ENCODE measurements at regions not wholly inside any gene's neighbourhood (a gene's known extent, or its start where the extent isn't known, plus 50 kb on each side); places are given as distances from the start of the nearest gene placed in this dataset.
"Not testable (repeated sequence)": the region's sequence is repeated elsewhere in the genome, so short reads cannot be mapped to it uniquely, and the experiment has no call there.

- DNase-seq (ENCODE audit: low spot score): no peak
Observed at GRCh38 chr2:194985258-194985657, 671.8 kb upstream of the SLC39A10 start.

- DNase-seq (ENCODE audit: low spot score): no peak
Observed at GRCh38 chr2:194962254-194962653, 694.8 kb upstream of the SLC39A10 start.

- no peak for DNase-seq (ENCODE audit: low spot score)
Observed at GRCh38 chr2:194954218-194954617, 702.8 kb upstream of the SLC39A10 start.

DNA sequence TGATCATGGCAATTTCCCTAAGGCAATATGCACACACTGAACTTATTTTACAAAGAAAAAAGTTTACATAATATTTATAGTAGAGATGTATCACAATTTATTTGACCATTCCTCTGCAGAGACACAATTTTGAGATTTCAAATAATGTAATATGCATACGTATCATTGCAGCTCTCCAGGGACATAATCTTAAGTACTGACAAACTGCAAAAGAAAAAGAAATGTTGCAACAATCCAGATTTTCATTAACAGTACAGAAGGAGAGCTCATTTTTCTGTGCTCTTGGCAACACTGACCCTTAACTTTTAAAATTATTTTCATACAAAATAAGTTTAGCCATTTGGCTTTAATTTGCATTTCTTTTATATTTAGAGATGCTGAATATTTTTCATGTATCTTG, 710.2 kb upstream of the SLC39A10 start:
- no peak for DNase-seq (ENCODE audit: low spot score)

DNA sequence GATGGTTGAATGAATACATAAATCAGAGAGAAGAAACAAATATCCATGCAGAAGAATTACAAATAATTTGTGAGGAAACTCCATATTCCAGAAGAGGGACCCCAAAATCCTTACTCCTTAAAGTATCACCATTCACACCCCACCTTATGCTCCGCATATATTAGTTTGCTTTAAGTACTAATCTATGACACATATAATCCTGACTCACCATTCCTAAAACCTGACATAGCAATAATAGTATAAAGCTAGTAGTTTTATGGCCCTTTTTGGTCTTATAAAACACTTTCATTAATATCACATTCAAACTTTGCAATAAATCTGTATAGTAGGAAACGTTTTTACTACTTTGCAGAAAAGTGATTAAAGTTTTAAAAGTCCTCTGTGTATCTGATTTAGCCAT, 719.0 kb upstream of the SLC39A10 start:
- no peak for DNase-seq (ENCODE audit: low spot score)

DNA sequence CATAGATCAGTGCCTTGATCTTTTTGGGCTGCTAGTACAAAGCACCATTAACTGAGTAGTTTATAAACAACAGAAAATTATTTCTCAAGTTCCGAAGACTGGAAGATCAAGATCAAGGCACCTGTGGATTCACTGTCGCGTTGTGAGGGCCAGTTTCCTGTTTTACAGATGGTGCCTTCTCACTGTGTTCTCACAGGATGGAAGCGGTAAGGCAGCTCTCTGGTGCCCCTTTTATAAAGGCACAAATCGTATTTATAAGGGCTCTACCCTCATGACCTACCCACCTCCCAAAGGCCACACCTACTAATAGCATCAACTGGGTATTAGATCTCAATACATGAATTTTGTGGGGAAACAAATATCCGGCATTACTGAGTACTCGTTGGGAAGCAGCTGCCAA, 729.5 kb upstream of the SLC39A10 start:
- DNase-seq (ENCODE audit: low spot score): no peak

DNA sequence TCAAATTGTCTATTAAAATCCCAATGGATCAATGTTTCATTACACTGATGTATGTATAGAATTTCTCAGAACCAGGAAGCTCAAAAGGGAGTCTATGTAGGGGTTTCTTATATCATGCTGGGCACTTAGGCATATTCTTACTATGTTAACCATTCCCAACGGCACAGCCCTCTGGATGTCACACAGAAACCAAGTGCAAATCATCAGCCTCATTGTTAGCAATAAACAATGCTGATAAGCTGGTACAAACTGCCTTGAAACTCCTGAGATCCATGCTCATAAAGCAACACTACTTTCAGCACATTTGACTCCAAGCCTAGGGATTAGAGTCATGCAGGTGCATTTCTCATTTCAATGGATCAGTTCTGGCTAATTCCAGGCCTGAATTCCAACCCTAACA, 730.2 kb upstream of the SLC39A10 start:
- no peak for DNase-seq (ENCODE audit: low spot score)

DNA sequence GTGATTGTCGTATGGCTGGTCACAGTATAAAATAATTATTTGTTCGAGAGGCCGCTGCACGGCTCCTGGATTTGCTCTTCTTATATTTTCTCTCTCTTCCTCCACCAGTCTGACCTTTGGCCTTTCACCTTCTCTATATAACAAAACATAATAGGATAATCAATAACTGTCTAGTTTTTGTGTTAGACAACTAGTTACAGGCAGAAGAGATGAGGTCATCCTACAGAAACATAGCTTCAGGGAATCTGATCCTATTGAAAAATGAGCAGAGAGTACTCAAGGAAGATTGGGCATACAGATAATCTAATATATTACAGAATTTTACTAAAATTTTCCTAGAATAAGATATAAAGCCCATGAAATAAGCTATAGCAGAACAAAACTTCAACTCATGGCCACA, 731.3 kb upstream of the SLC39A10 start:
- DNase-seq (ENCODE audit: low spot score): no peak

GRCh38 chr2:194917519-194917918, 739.5 kb upstream of the SLC39A10 start:
- DNase-seq (ENCODE audit: low spot score): no peak

GRCh38 chr2:194915485-194915884, 741.5 kb upstream of the SLC39A10 start:
- no peak for DNase-seq (ENCODE audit: low spot score)

DNA sequence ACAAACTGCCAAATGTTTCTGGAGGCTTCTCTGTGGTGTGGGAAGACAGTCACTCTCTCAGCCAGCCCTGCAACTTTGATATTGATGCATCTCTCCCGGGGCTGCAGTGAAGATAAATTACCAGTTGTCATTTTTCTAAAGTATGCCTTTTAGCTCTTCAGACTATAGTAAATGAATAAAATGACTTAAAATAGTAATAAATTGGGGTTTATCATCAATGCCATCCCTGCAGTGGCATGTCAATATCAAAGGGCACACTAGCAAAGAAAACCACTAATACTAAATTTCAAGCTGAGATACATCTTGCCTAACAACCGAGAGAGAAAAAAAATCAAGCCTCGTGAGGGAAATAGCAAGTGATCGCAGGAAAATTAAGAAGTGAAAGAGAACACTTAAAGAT, 749.5 kb upstream of the SLC39A10 start:
- DNase-seq (ENCODE audit: low spot score): no peak

GRCh38 chr2:194896871-194897270, 760.2 kb upstream of the SLC39A10 start:
- no peak for DNase-seq (ENCODE audit: low spot score)

GRCh38 chr2:194883711-194884110, 773.3 kb upstream of the SLC39A10 start:
- DNase-seq (ENCODE audit: low spot score): no peak

- no peak for DNase-seq (ENCODE audit: low spot score)
Observed at GRCh38 chr2:194870974-194871535, 786.0 kb upstream of the SLC39A10 start.

- DNase-seq (ENCODE audit: low spot score): no peak
Observed at GRCh38 chr2:194867328-194867727, 789.7 kb upstream of the SLC39A10 start.

- DNase-seq (ENCODE audit: low spot score): no peak
Observed at GRCh38 chr2:194854941-194855340, 802.1 kb upstream of the SLC39A10 start.

GRCh38 chr2:194842871-194843270, 814.2 kb upstream of the SLC39A10 start:
- no peak for DNase-seq (ENCODE audit: low spot score)

- not testable (repeated sequence) for DNase-seq (ENCODE audit: low spot score)
Observed at GRCh38 chr2:194834371-194834770, 822.7 kb upstream of the SLC39A10 start.

- DNase-seq (ENCODE audit: low spot score): no peak
Observed at GRCh38 chr2:194826241-194826640, 830.8 kb upstream of the SLC39A10 start.

DNA sequence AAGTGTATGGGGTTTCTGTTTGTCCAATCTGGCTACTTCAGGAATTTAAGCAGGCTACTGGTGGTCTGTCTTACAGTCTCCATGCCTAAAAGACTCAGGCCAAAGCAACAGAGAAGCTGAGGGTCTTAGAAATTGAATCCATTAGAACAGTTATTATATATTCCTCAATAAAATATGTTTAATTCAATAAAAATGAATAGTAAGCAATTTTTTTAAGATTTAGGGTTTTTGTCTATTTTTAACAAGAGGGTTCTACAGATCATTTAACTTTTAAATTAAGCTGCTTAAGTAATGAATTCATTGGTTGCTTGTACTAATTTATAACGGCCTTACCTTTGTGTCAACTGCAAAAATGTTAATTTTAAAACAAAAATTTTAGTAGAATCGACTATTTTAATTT, 832.6 kb upstream of the SLC39A10 start:
- DNase-seq (ENCODE audit: low spot score): no peak

DNA sequence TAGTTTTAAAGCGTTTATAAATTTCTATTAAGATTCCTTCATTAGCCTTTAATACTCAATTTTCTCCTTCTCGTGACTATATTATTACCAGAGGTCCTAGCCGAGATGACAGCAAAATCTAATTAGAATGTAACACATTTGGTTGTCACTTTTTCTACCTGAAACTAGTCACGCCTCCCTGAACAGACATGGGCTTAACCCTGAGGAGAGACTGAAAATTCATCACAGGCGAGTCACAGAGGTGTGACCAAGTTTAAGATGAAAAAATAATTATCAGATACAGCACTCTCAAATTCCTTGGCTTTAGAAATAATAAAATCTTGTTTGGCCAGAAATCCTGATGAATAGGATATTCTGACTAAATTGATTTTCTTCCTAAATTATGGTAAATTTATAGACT, 834.4 kb upstream of the SLC39A10 start:
- DNase-seq (ENCODE audit: low spot score): no peak

- DNase-seq (ENCODE audit: low spot score): no peak
Observed at GRCh38 chr2:194822097-194822496, 834.9 kb upstream of the SLC39A10 start.

GRCh38 chr2:194819367-194819766, 837.7 kb upstream of the SLC39A10 start:
- DNase-seq (ENCODE audit: low spot score): no peak

- no peak for DNase-seq (ENCODE audit: low spot score)
Observed at GRCh38 chr2:194815475-194815874, 841.6 kb upstream of the SLC39A10 start.

DNA sequence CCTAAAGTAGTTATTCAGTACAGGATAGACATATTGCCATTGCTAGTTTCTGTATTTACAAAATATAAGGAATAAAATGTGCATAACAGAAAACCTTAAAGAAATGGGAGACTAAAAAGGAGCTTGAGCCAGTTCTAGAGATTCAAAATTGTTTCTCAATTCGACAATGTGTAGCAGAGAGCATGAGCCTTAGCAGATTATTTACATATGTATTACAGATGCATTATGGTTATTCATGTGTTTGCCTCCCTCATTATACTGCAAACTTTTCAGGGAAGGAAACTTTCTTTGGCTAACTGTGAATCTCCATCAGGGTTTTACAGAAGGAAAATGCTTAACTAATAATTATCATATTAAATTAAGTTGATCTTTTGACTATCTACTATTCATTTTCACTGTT, 854.4 kb upstream of the SLC39A10 start:
- DNase-seq (ENCODE audit: low spot score): no peak

Data from CD4-positive, alpha-beta T cell treated with Interleukin-6 at 100 ng/mL for 8 hours (primary cell).